CD4-positive, alpha-beta T cell treated with Interleukin-15 for 4 hours (primary cell): ENCODE measurements at regions not wholly inside any gene's neighbourhood (a gene's known extent, or its start where the extent isn't known, plus 50 kb on each side); places are given as distances from the start of the nearest gene placed in this dataset.

ENCODE experiments used
- DNase-seq: peaks from one replicate; pipeline ENCODE4 v3.0.0-alpha.2; 2020; ENCODE audit warnings: low spot score

DNA sequence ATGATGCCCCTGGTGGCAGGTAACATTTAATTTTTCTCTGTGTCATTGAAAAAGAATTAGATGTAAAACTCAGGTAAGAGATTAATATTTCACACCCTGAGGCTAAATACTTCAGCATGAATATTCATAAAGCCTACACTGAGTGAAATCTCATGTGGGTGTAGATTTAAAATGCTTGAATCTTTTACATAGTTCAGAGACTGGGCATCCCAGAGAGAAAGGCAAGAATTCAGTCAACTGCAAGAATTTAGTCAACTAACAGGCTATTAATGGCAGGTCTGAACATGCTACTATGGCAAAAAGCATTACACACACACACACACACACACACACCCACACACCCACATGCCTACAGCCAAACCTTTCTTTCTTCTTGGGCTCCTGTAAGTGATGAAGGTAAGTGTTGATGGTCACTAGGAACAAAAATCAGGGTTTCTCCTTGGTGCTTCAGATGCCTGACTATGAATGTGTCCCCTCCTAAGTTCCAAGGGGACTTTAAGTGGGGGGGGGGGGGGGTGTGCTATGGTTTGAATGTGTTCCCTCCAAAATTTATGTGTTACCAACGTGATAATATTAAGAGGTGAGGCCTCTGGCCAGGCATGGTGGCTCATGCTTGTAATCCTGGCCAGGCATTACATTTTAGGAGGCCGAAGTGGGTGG, 63.7 kb upstream of the PSMD7 start:
- no peak for DNase-seq

DNA sequence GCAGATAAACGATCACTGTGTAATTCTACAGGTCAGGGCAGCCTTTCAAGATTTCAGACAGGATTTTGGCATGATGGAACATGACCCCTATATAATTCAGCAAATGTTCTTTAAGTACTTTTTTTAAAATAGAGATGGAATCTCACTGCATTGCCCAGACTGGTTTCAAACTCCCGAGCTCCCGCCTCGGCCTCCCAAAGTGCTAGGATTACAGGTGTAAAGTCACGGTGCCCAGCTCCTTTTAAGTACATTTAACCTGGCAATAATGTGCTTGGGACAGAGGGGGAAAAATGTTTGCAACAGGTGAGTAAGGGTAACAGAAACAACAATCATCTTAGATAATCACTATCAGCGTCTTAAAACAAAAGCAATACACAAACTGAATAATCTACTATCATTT, 66.5 kb upstream of the PSMD7 start:
- no peak for DNase-seq

DNA sequence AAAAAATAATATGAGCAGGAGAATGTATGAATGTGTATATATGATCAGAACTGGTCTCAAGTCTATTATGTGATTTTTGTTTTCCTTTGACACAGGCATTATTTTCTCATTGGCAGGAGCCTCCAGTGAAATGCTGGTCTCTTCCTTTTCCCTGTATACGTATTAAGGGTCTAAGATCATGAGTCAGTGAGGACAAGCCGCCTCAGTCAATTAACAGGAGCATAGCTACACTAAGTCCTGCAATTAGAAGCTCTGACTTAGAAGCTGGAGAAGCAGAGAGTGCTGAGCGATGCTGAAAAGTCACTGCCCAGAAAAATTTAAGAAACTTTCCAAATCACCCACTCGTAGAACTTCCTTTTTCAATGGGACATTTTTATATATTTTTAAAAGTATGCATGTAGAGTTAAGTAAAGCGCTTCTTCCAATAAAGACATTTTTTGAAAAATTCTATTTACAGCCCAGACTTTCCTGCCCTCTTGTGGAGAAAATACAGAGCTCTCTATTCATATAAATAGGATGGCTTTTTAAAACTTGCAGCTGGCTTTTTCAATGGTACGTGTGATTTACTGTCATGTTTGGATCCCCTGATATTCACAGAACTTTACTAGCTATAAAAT, 70.2 kb upstream of the PSMD7 start:
- no peak for DNase-seq

DNA sequence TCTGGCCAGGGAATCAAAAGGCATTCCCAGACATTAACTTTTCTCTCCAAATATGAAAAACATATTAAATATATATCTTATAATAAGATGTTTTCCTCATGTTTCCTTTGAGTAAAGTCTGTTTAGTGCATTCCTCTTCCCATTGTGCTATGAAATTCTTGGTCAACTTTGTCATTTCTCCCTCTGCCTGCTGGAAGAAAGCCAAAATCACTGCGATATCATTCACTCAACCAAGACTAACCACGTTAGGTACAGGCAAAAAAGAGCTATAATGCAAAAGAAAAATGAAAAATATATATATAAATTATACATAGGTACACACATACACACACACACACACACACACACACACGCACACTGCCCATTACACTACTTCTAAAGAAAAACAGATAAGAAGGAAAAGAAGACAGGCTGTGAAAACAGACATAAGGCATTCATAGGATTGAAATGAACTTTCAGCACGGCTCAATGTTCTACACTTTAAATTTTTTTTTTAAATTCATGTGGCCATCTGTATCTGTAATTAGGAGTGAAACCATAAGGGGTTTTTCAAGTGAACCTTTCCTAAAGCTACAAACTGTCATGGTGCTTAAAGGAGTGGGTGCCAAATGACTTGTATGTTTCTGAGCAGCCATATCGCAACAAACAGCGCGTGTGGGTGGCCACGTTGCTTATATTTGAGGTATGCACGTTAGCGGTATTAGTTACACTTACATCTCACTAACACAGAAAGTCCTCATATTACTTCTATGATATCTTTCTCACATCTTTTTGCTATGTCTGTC, 71.6 kb upstream of the PSMD7 start:
- DNase-seq = no peak

DNA sequence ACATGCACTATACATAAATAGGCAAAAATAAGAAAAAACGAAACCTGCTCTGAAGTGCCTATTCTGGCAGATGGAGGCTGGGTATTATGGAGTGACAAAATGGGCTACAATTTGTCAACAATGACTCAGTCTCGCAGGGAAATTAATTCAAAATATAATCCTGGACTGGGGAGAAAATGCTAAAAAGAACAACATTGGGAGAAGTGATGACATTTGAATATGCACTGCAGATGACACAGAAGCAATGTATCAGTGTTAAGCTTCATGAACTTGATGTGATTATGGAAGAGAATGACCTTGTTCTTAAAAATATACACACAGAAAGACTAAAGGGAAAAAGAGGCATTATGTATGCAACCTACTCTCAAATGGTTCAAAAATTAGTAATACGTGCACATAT, 74.8 kb upstream of the PSMD7 start:
- DNase-seq = no peak

DNA sequence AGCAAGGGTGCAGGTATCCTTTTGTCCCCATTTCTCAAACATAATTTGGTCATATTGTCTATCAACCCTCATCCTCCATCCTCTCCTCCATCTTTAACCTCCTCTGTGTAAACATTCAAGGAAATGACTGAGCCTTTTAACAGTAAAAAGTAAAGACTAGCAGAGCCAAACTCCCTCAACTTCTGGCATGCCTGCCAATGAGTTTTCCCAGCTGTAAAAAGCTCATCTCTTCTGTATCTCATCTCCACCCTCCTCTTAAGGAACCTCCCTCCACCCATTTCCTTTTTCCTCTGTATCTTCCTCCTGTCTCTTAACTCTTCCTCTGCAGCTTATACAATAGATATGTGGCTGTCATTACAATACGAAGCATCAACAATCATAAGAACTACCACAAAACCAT, 76.9 kb upstream of the PSMD7 start:
- DNase-seq = no peak

DNA sequence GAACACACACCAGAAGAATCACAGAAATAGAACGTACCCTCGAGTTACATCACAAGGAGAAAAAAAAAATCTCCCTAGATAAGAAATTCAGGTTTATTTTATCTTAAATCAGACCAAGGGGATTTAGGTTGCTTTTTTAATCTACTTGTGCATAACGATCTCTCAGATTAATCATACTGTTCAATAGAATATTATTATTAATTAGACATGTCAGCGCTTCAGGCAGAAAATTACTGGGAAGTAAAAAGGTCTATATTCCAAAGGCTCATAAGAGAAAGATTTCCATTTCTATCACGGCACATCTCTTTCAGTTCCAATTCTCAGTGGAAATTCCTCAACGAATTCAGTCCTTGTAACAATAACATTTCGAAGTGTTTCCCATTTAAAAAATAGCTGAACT, 77.7 kb upstream of the PSMD7 start:
- DNase-seq = no peak

DNA sequence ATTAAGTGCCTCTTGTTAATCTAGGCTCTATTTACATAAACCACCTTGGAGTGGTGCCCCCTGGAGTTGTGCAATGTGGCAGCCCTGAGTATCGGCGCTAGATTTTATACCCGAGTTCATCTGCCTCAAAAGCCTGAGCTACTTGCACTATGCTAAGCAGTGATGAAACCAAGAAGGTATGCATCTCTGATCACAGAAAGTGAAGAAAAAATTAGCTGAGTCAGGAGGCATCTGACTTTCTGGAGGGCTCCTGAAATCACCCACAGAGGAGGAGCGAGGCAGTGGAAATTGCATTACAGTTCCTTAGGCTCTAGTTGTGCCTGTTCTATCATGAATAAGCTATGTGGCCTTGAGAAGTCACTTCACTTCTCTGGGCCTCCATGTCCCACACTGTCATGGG, 80.3 kb upstream of the PSMD7 start:
- no peak for DNase-seq

DNA sequence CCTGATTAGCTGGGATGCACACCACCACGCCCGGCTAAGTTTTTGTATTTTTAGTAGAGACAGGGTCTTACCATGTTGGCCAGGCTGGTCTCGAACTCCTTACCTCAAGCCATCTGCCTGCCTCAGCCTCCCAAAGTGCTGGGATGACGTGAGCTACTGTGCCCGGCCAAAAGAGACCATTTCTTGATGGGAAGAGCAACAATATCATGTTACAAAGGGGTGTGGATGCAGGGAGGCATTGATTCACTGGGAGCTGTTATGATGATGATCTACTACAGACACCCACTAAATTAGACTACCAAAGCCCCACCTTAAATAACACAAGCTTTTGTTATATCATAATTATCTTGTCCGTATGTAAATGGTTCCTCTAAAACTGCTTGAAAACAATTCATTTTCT, 81.4 kb upstream of the PSMD7 start:
- no peak for DNase-seq

DNA sequence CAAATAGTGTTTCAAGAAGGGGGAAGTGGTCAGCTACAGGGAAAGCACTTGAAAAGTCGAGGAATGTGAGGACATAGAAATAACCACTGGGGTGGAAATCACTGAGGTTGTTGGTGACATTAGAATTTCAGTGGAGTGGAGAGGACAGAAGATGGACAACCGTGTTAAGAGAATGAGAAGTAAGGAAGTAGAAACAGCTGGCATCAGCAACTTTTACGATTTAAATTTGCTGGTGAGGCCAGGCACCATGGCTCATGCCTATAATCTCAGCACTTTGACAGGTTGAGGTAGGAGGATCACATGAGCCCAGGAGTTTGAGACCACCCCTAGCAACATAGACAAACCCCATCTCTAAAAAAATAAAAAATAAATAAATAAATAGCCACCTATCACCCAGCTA, 83.2 kb upstream of the PSMD7 start:
- no peak for DNase-seq

DNA sequence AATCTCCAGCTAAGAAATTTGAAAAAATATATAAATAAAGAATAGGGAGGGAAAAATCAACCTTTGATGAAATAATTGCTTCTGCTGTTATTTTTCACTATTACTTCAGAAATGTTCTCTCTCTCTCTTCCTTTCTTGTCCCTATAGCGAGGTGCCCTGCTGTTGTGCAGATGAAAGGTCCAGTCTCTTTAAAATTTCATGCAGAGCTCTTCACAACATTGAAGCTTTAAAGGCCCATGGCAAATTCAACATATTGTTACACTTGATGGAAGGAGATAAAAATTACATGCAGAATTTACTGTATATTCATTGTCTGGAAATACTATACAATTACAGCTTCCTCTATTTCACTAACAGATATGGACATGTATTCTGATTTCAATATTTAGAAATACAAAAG, 86.4 kb upstream of the PSMD7 start:
- no peak for DNase-seq

DNA sequence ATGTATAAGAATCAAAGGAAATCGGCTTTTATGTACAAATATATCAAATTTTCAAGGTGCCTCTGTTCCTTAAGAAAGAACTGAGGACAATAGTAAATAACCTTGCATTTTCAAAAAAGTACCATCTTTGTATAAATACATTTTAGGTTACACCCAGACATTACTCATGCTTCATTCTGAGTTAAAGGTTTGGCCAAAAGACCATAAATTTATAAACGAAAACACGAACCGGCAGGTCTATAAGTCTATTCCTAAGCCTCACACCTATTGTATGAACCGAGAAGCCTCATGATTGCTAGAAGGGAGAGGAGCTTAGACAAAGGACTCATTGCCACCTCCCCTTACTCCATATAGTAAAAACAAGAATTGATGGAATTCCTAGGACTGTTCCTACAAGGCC, 94.6 kb upstream of the PSMD7 start:
- no peak for DNase-seq

DNA sequence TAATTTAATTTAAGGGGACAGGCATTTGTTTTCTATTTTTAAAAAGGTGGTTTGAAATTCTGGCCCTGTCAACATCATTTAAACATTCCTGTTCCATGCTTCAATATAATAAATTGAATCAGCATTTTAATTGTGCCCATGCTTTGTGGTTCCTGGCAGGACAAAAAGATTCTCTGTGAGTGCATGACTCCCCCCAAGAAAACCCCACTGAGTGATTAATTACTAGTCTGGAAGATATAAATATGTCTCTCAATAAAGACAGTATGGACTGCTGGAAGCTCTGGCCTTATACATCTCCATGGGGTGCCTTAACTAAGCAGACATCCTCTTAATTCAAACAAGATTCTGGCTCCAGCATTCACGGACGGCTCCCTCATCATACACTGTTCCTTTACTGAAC, 95.0 kb upstream of the PSMD7 start:
- DNase-seq = no peak

DNA sequence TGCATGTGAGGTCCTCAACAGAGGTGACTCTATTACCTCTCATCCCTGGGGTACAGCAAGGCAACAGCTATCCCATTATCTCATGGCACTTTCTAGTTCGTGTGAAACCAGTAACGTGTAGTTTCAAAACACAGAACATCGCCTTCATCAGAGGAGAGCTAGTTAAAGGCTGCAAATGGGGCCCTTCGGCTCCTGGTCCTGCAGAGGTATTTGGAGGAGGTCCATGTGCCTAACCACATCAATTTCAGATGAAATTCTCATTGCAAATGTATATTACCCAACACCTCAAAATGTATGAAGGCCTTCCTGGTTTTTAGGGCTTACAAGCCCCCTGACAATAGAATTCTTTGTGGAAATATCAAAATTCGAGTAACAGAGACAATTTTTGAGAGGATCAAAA, 95.7 kb upstream of the PSMD7 start:
- DNase-seq = no peak

DNA sequence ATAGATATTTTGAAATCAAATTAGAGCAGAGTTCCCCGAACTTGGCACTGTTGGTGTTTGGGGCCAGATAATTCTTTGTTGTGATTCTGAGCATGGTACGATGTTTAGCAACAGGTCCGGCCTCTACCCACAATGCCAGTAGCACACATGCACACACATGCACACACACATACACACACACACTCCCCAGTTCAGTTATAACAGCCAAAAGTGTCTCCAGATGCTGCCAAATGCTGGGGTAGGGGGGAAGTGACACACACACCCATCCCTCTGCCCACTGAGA, 96.8 kb upstream of the PSMD7 start:
- DNase-seq = no peak

DNA sequence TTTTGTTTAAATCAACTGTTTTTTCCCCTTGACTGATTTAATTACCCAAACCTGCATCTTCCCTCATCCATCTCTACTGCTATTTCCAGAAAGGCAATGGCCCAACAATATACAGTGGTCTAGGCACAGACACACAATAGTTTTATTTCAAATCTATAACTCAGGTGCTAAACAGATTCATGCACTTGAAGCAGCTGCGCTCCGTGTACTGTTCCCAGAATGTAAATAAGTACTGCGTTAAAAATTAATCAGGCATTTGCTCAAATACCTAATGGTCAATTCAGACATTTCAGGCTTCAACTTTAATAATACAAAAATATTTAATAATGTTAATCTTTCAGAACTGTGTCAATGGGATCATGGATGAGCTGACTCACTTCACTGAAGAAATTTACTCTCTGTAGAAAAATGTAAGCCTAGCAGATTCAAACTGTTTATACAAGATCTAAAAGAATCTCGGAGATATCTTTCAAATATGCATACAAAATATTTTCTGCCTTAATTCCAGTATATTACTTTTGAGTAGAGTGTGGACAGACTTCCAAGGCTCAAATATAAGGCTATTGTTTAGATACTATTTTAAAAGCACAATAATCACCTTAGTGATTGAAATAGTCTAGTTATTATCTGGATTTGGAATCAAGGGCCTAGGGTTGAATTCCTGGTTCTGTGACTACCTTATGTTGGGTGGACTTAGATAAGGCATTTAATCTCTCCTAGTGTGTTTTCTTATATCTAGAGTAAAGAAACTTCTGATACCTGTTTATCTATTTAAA, 97.4 kb upstream of the PSMD7 start:
- DNase-seq = no peak

DNA sequence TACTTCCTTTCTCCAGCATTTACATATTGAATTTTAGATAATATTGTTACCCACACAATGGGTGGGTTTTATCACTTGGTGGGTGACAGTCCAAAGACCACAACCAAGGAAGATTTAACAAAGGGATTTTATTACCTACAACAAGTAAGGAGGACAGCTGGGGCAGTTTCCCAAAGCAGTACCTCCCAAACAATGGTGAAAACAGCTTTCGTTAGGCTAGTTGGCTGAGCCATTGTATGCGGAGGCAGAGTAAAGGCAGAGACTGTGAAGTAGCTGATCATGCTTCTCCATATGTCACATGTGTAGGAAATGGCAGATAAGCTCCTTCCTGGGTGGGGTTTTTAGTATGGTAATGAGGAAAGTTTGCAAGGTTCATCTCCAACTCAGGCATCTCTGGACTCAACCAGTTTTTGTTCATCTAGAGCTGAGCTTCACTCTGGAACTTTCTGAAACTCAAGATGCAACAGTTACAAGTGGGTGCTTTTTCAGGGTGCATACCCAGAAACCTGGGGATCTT, 104.3 kb upstream of the PSMD7 start:
- no peak for DNase-seq

DNA sequence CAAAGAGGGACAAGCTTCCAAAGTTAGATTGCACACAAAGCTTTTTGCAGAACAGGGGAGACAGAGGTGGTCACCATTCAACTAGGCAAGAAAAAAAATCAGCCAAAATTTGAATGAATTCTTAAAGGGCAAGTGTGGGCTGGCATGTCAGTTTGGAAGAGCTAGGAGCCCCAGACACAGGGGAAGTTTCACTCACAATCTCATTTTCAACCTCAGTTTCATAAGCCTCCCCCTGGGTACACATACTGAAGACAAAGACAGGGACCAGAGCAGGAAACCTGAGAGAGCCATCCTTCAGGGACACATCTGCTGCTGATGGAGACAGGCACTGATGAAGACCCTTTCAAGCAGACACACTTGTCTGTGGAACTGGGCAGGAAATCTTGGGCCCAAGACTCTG, 106.3 kb upstream of the PSMD7 start:
- DNase-seq = no peak

DNA sequence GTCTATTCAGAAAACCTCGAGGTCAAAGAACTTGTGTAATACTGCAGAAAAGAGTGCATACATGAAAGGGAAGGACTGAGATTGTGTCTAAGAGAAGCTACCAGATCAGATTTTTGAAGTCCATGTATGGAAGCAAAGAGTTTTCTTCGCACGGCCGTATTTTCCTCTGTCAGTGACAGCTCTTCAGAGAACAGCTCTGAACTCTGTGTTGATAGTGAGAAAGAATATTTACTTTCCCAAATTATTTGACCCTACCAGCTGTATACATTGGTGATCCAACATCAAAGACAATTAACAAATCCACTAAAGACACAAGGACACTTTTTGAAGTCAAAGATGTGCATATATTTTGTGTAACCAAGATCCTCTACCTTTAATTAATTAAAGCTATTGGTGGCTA, 107.8 kb upstream of the PSMD7 start:
- no peak for DNase-seq

DNA sequence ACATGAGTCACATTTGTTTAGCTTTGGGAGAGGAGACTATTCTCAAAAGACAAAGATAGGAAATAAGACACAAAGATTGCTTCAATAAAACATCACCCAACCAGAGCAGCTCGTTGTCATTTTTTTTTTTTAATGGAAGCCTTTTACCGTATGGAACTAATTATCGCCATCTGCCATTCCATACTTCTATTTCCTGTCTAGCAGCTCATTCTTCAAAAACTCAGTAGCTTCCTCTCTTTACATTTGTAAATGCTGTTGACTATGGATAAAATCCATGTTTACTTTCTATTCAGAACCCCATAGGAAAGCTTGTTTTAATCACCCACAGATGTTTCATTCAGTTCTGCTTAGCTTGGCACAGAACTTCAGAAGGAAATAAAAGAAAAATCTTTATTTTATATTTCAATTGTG, 110.0 kb upstream of the PSMD7 start:
- DNase-seq = no peak

DNA sequence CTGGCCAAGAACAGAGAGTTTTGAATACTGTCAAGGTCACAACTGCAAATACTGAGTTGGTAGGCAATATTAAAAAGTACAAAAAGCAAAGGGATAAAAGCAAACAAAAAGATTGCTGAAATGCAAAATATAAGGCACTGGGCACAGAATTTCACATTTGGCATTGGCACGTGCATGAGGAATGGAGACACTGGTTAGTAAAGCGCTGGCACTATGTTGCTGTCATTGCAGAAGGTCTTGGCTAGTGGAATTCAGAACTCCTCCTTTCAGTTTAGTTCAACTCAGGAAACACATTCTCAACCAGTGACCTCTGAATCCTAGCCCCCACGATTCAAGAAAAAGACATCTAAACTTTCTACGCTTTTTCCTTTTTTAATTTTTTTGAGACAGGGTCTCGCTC, 111.8 kb upstream of the PSMD7 start:
- no peak for DNase-seq

DNA sequence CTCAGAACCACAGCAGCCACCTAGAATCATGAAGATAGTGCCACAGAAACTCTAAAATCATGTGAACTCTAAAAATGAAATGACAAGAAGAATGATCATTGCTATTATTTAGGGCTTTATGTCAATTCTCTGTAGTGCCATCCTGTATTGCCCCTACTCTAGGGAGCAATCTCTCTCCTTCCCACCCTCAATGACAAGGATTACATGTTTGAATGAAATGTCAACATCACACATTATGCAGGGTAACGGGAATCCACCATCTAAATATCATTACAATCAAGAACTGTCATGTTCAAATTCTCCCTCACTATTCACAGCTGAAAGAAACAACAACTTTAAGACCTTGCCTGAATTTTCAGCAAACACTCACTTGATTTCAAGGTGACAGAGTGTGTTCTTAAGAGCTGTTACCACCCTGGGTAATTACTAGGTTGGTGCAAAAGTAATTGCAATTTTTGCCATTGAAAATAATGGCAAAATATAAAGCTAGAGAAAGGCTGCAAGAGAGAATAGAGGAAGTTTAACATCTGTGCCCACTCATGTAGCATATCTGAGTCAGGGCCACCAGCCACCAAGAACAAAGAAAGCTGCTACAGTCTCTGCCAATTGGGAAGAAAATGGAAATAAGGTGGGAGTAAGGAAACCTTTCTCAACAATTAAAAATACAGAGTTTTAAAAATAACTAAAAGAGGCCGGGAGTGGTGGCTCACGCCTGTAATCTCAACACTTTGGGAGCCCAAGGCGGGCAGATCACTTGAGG, 112.8 kb upstream of the PSMD7 start:
- DNase-seq = no peak
